ENCODE measurements at regions not wholly inside any gene's neighbourhood (a gene's known extent, or its start where the extent isn't known, plus 50 kb on each side); places are given as distances from the start of the nearest gene placed in this dataset.

DNA sequence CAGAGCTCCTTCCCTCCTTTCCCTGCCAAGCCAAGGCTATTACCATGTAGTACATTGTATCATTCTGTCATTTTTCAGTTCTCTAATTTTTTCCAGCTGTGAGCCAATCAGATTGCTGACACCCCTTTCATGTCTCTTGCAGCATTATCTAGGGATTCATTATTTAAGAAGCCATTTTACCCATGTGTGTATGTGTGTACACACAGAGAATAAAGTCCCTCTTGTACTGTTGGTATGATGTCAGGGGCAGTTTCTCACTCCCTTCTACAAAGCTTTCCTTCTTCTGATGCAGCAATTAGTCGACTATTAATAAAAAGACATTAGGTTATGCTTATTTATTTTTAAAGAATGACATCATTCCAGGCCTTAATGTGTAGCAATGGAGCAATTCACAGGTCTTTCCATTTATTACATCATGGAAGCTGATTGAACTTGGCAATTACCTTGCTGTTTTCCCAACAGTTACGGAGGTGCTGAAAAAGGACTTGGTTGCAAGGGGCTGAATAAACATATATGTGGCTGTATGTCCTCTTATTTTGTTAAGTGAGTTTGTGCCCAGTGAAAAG, 159.4 kb upstream of the HS3ST3A1 start:
- no peaks in the 10 kb centered on the region for H3K9me3 ChIP-seq (ENCODE audit: insufficient read depth, low read length)
- H3K27me3 ChIP-seq (ENCODE audit: low read depth, low read length), result no peaks in the 10 kb centered on the region
- no peak overlapping the region for H2AFZ ChIP-seq (ENCODE audit: low read depth, low read length)
- H3K36me3 ChIP-seq (replicated peaks; ENCODE audit: low read depth, low read length), result no peaks in the 10 kb centered on the region
- TF ChIP-seq EZH2phosphoT487 (IDR thresholded peaks at IDR 0.05; ENCODE audit: low read depth), result no peak
- TF ChIP-seq, protein P1, sequence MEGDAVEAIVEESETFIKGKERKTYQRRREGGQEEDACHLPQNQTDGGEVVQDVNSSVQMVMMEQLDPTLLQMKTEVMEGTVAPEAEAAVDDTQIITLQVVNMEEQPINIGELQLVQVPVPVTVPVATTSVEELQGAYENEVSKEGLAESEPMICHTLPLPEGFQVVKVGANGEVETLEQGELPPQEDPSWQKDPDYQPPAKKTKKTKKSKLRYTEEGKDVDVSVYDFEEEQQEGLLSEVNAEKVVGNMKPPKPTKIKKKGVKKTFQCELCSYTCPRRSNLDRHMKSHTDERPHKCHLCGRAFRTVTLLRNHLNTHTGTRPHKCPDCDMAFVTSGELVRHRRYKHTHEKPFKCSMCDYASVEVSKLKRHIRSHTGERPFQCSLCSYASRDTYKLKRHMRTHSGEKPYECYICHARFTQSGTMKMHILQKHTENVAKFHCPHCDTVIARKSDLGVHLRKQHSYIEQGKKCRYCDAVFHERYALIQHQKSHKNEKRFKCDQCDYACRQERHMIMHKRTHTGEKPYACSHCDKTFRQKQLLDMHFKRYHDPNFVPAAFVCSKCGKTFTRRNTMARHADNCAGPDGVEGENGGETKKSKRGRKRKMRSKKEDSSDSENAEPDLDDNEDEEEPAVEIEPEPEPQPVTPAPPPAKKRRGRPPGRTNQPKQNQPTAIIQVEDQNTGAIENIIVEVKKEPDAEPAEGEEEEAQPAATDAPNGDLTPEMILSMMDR (IDR thresholded peaks at IDR 0.05; ENCODE audit: low read depth, low read length), result no peak
- H3K4me3 ChIP-seq (ENCODE audit: low read length), result no peak overlapping the region
- H3K79me2 ChIP-seq (ENCODE audit: low read length), result no peaks in the 10 kb centered on the region
- no peak overlapping the region for H3K27ac ChIP-seq (ENCODE audit: low read length)
- no peaks in the 10 kb centered on the region for H4K20me1 ChIP-seq (ENCODE audit: insufficient read depth, low read length)
- H3K4me2 ChIP-seq (ENCODE audit: low read length), result no peak overlapping the region
- H3K4me1 ChIP-seq (ENCODE audit: low read length), result no peaks in the 10 kb centered on the region
- H3K9ac ChIP-seq (ENCODE audit: low read length), result no peak overlapping the region

DNA sequence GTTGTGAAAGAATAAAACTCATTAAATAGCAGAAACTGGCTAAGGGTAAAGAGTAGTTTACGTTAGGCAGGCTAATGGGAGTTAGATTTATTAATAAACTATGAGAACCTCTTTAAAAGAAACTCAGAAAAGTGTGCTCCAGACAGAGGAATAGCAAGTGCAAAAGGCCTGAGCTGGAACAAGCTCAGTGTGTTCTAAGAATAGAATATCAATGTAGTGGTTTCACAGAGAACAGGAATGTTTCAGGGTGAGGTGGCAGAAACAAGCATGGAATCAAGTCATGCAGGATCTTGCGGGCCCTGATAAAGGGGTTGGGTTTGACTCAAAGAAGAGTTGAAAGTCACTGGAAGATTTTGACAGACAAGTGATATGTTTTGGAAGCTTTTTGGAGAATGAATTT, 164.0 kb upstream of the HS3ST3A1 start:
- H3K9me3 ChIP-seq (ENCODE audit: insufficient read depth, low read length), result no peaks in the 10 kb centered on the region
- H3K27me3 ChIP-seq (ENCODE audit: low read depth, low read length), result no peaks in the 10 kb centered on the region
- no peaks in the 10 kb centered on the region for H3K79me2 ChIP-seq (ENCODE audit: low read length)
- H3K4me2 ChIP-seq (ENCODE audit: low read length), result no peak overlapping the region
- H3K36me3 ChIP-seq (replicated peaks; ENCODE audit: low read depth, low read length), result no peaks in the 10 kb centered on the region
- no peaks in the 10 kb centered on the region for H4K20me1 ChIP-seq (ENCODE audit: insufficient read depth, low read length)
- no peak for TF ChIP-seq EZH2phosphoT487 (IDR thresholded peaks at IDR 0.05; ENCODE audit: low read depth)
- TF ChIP-seq, protein P1 (IDR thresholded peaks at IDR 0.05; ENCODE audit: low read depth, low read length), result no peak
- no peaks in the 10 kb centered on the region for H3K4me1 ChIP-seq (ENCODE audit: low read length)
- H3K4me3 ChIP-seq (ENCODE audit: low read length), result no peak overlapping the region
- H2AFZ ChIP-seq (ENCODE audit: low read depth, low read length), result no peak overlapping the region
- H3K9ac ChIP-seq (ENCODE audit: low read length), result no peak overlapping the region
- H3K27ac ChIP-seq (ENCODE audit: low read length), result no peak overlapping the region

DNA sequence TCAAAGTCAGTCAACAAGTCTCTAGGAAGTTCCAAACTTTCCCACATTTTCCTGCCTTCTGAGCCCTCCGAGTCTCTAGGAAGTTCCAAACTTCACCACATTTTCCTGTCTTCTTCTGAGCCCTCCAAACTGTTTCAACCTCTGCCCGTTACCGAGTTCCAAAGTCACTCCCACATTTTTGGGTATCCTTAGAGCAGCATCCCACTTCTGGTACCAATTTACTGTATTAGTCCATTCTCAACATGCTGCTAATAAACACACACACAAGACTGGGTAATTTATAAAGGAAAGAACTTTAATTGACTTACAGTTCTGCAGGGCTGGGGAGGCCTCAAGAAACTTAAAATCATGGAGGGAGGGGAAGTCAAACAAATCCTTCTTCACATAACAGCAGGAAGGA, 169.0 kb upstream of the HS3ST3A1 start:
- Histone ChIP-seq H3K27me3 (ENCODE audit: low read depth, low read length) (no peaks in the 10 kb centered on the region), H4K20me1 (ENCODE audit: insufficient read depth, low read length) (no peaks in the 10 kb centered on the region), H2AFZ (ENCODE audit: low read depth, low read length) (no peak overlapping the region), H3K36me3 (replicated peaks; ENCODE audit: low read depth, low read length) (no peaks in the 10 kb centered on the region), H3K79me2 (ENCODE audit: low read length) (no peaks in the 10 kb centered on the region), H3K9ac (ENCODE audit: low read length) (no peak overlapping the region), H3K4me2 (ENCODE audit: low read length) (no peak overlapping the region), H3K4me1 (ENCODE audit: low read length) (no peaks in the 10 kb centered on the region), H3K4me3 (ENCODE audit: low read length) (no peak overlapping the region), H3K27ac (ENCODE audit: low read length) (no peak overlapping the region), H3K9me3 (ENCODE audit: insufficient read depth, low read length) (no peaks in the 10 kb centered on the region)
- TF ChIP-seq, protein P1 (IDR thresholded peaks at IDR 0.05; ENCODE audit: low read depth, low read length), result no peak
- no peak for TF ChIP-seq EZH2phosphoT487 (IDR thresholded peaks at IDR 0.05; ENCODE audit: low read depth)

DNA sequence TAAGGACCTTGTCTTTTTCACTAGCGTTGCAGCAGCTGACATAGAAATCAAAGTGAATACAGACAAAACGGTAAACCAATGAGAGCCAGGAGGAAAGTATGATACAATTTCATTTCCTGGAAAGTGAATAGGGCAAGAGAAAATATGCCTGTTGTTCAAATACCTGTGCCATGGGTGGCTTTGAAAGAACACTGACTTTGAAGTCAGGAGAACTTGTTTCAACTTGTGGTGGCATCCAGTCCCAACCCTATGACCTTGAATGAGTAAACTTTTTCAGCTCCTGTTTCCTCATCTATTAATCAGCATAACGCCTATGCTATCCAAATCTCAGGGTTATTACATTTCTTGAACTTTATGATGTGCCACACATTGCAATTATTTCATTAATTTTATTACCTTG, 173.7 kb upstream of the HS3ST3A1 start:
- H2AFZ ChIP-seq (ENCODE audit: low read depth, low read length), result no peak overlapping the region
- H3K9ac ChIP-seq (ENCODE audit: low read length), result no peak overlapping the region
- H3K36me3 ChIP-seq (replicated peaks; ENCODE audit: low read depth, low read length), result no peaks in the 10 kb centered on the region
- no peak overlapping the region for H3K4me2 ChIP-seq (ENCODE audit: low read length)
- TF ChIP-seq, protein P1 (IDR thresholded peaks at IDR 0.05; ENCODE audit: low read depth, low read length), result no peak
- TF ChIP-seq EZH2phosphoT487 (IDR thresholded peaks at IDR 0.05; ENCODE audit: low read depth), result no peak
- no peaks in the 10 kb centered on the region for H3K4me1 ChIP-seq (ENCODE audit: low read length)
- no peaks in the 10 kb centered on the region for H3K27me3 ChIP-seq (ENCODE audit: low read depth, low read length)
- no peaks in the 10 kb centered on the region for H3K79me2 ChIP-seq (ENCODE audit: low read length)
- H3K27ac ChIP-seq (ENCODE audit: low read length), result no peak overlapping the region
- H3K4me3 ChIP-seq (ENCODE audit: low read length), result no peak overlapping the region
- H4K20me1 ChIP-seq (ENCODE audit: insufficient read depth, low read length), result no peaks in the 10 kb centered on the region
- no peaks in the 10 kb centered on the region for H3K9me3 ChIP-seq (ENCODE audit: insufficient read depth, low read length)

Data from OCI-LY3 (cell line).